ENCODE measurements at regions not wholly inside any gene's neighbourhood (a gene's known extent, or its start where the extent isn't known, plus 50 kb on each side); places are given as distances from the start of the nearest gene placed in this dataset.

- 89 to 91% methylated on average over 7 of the region's 7 CpGs for WGBS, 2 donors
- no peak for TF ChIP-seq EP300 (IDR thresholded peaks at IDR 0.05)
- TF ChIP-seq, protein P1, sequence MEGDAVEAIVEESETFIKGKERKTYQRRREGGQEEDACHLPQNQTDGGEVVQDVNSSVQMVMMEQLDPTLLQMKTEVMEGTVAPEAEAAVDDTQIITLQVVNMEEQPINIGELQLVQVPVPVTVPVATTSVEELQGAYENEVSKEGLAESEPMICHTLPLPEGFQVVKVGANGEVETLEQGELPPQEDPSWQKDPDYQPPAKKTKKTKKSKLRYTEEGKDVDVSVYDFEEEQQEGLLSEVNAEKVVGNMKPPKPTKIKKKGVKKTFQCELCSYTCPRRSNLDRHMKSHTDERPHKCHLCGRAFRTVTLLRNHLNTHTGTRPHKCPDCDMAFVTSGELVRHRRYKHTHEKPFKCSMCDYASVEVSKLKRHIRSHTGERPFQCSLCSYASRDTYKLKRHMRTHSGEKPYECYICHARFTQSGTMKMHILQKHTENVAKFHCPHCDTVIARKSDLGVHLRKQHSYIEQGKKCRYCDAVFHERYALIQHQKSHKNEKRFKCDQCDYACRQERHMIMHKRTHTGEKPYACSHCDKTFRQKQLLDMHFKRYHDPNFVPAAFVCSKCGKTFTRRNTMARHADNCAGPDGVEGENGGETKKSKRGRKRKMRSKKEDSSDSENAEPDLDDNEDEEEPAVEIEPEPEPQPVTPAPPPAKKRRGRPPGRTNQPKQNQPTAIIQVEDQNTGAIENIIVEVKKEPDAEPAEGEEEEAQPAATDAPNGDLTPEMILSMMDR (IDR thresholded peaks at IDR 0.05): no peak
- TF ChIP-seq POLR2A (IDR thresholded peaks at IDR 0.05): no peak
- Histone ChIP-seq H3K27ac (no peak overlapping the region), H3K4me1 (no peaks in the 10 kb centered on the region), H3K36me3 (no peaks in the 10 kb centered on the region), H3K9me3 (no peaks in the 10 kb centered on the region), H3K27me3 (peaks cover 0 to 6% of the 10 kb centered on the region in 2 donors), H3K4me3 (no peak overlapping the region)
- DNase-seq (ENCODE audit: low spot score in 2 of 2): no peak
Measured at GRCh38 chr2:220673151-220673874, 898.8 kb downstream of the EPHA4 start.

DNA sequence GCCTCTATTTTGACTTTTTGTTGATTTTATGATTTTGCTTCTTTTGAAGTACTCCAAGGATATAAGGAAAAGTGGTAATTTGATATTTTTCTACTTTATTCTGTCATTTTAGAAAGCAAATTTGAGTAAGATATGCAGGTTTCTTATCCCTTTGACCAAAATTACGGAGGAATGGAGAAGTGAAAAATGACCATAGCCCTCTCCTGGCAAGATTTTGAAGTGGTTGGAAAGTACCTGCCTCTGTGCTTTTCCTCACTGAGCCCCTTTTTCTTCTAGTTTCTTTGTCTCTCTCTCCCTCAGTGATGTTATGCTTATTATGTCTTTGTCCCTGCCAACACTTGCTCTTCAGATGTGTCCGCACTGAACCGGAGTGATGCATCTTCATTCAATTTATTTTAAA lies 898.1 kb downstream of the EPHA4 start:
- Histone ChIP-seq H3K4me3 (no peak overlapping the region), H3K27me3 (peaks cover 0 to 6% of the 10 kb centered on the region in 2 donors), H3K9me3 (no peaks in the 10 kb centered on the region), H3K27ac (no peak overlapping the region), H3K36me3 (no peaks in the 10 kb centered on the region), H3K4me1 (no peaks in the 10 kb centered on the region)
- no peak for DNase-seq (ENCODE audit: low spot score in 2 of 2)
- TF ChIP-seq EP300 (IDR thresholded peaks at IDR 0.05) (no peak), POLR2A (IDR thresholded peaks at IDR 0.05) (no peak)
- TF ChIP-seq, protein P1 (IDR thresholded peaks at IDR 0.05): no peak
- WGBS, 2 donors: 84 to 86% methylated on average over 3 of the region's 3 CpGs

- TF ChIP-seq EP300 (IDR thresholded peaks at IDR 0.05) (no peak), POLR2A (IDR thresholded peaks at IDR 0.05) (no peak)
- TF ChIP-seq, protein P1 (IDR thresholded peaks at IDR 0.05): no peak
- no peak overlapping the region for H3K27ac ChIP-seq
- H3K4me3 ChIP-seq: no peak overlapping the region
- no peaks in the 10 kb centered on the region for H3K36me3 ChIP-seq
- H3K27me3 ChIP-seq: peaks cover 0 to 6% of the 10 kb centered on the region in 2 donors
- WGBS, 2 donors: 95 to 100% methylated on average over 1 of the region's 1 CpG
- no peaks in the 10 kb centered on the region for H3K9me3 ChIP-seq
- H3K4me1 ChIP-seq: no peaks in the 10 kb centered on the region
- no peak for DNase-seq (ENCODE audit: low spot score in 2 of 2)
Measured at GRCh38 chr2:220676695-220677094, 895.4 kb downstream of the EPHA4 start.

DNA sequence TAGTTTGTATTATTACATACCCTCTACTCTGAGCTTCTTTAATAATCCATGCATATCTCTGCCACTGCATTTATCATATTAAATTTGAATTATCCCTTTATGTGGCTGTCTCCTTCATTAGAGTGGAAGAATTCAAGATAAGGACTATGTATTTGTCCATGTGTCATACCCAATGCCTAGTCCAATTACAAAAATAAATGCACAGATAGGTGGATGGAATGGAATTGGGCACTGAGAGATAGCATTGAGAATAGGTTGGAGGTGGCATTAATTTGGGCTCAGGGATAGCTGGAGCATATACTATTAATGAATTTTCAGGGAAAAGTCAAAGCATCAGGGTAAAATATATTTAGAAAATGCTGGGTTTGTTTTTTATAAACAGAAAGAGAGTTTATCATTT lies 893.2 kb downstream of the EPHA4 start:
- no peaks in the 10 kb centered on the region for H3K4me1 ChIP-seq
- H3K27ac ChIP-seq: no peak overlapping the region
- H3K9me3 ChIP-seq: no peaks in the 10 kb centered on the region
- no peak overlapping the region for H3K4me3 ChIP-seq
- no peak for DNase-seq (ENCODE audit: low spot score in 2 of 2)
- no peaks in the 10 kb centered on the region for H3K36me3 ChIP-seq
- H3K27me3 ChIP-seq: peaks cover 0 to 6% of the 10 kb centered on the region in 2 donors
- no peak for TF ChIP-seq EP300 (IDR thresholded peaks at IDR 0.05)
- TF ChIP-seq POLR2A (IDR thresholded peaks at IDR 0.05): no peak
- TF ChIP-seq, protein P1 (IDR thresholded peaks at IDR 0.05): no peak

DNA sequence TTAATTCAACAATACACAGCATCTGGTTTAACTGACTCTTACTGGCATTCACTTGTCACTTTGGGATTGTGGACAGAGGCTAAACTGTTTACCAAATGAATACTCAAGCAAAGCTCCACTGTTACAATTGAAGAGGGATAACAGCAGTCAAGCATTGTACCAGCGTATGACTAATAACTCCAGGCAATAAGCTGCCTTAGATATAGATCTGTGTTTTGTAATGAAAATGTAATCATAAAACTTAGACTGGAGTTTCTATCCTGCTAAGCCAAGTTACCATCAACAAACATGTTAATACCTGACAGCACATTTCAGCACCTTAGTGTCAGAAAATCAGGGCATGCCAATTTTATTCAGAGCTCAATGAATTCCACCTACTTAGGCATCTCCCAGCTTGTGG lies 889.5 kb downstream of the EPHA4 start:
- DNase-seq (ENCODE audit: low spot score in 2 of 2): no peak
- no peak overlapping the region for H3K27ac ChIP-seq
- 68 to 72% methylated on average over 1 of the region's 1 CpG for WGBS, 2 donors
- H3K4me1 ChIP-seq: no peaks in the 10 kb centered on the region
- H3K36me3 ChIP-seq: no peaks in the 10 kb centered on the region
- H3K27me3 ChIP-seq: peaks cover 0 to 3% of the 10 kb centered on the region in 2 donors
- H3K9me3 ChIP-seq: no peaks in the 10 kb centered on the region
- H3K4me3 ChIP-seq: no peak overlapping the region
- TF ChIP-seq EP300 (IDR thresholded peaks at IDR 0.05) (no peak), POLR2A (IDR thresholded peaks at IDR 0.05) (no peak)
- TF ChIP-seq, protein P1 (IDR thresholded peaks at IDR 0.05): no peak
